Neuronal stem cell (in vitro differentiated cells): ENCODE measurements at regions not wholly inside any gene's neighbourhood (a gene's known extent, or its start where the extent isn't known, plus 50 kb on each side); places are given as distances from the start of the nearest gene placed in this dataset.

Experiments
- DNase-seq: peaks from one replicate; pipeline ENCODE4 v3.0.0-alpha.2; 2013; ENCODE audit warnings: low spot score
- H2AFZ ChIP-seq: one replicate; pipeline ENCODE4 v1.6.1; 2013; ENCODE audit warnings: mild to moderate bottlenecking, low read length, inconsistent platforms
- H2AK5ac ChIP-seq: 2 replicates; pipeline ENCODE4 v1.6.1; 2013; ENCODE audit warnings: low read depth, mild to moderate bottlenecking, inconsistent platforms, low read length, moderate library complexity, mixed read lengths
- H2BK120ac ChIP-seq: 2 replicates; pipeline ENCODE4 v1.6.1; 2013; ENCODE audit warnings: low read depth, mild to moderate bottlenecking, inconsistent platforms, low read length, moderate library complexity, mixed read lengths
- H2BK12ac ChIP-seq: one replicate; pipeline ENCODE4 v1.6.1; 2013; ENCODE audit warnings: low read length, inconsistent platforms
- H2BK15ac ChIP-seq: 2 replicates; pipeline ENCODE4 v1.6.1; 2013; ENCODE audit warnings: mild to moderate bottlenecking, low read length, inconsistent platforms, mixed read lengths
- H2BK5ac ChIP-seq: one replicate; pipeline ENCODE4 v1.6.1; 2013; ENCODE audit warnings: inconsistent platforms, mild to moderate bottlenecking, low read length, moderate library complexity
- H3K14ac ChIP-seq: one replicate; pipeline ENCODE4 v1.6.1; 2013; ENCODE audit warnings: low read length, inconsistent platforms
- H3K18ac ChIP-seq: 2 replicates; pipeline ENCODE4 v1.6.1; 2013; ENCODE audit warnings: low read length, inconsistent platforms
- H3K23ac ChIP-seq: 2 replicates; pipeline ENCODE4 v1.6.1; 2013; ENCODE audit warnings: low read depth, mild to moderate bottlenecking, mixed read lengths, low read length, inconsistent platforms; ENCODE audit not compliant: poor library complexity
- H3K27ac ChIP-seq: replicated peaks from 3 replicates; pipeline ENCODE4 v1.5.1; 2013; ENCODE audit warnings: low read length, inconsistent platforms
- H3K27me3 ChIP-seq, 3 experiments: 2 replicates each; pipeline ENCODE4 v1.6.1; 2013; ENCODE audit warnings: low read length in 3 of 3, mild to moderate bottlenecking in 2 of 3, inconsistent platforms in 1 of 3, low read depth in 1 of 3, mixed read lengths in 1 of 3, moderate library complexity in 1 of 3; ENCODE audit not compliant: control insufficient read depth in 3 of 3, insufficient read depth in 3 of 3
- H3K36me3 ChIP-seq, 2 donors: replicated peaks in 1 of 2; 2 replicates each; pipeline ENCODE4 v1.6.1; 2013; ENCODE audit warnings: low read length in 2 of 2; ENCODE audit not compliant: control insufficient read depth in 2 of 2, insufficient read depth in 2 of 2
- H3K4ac ChIP-seq: 2 replicates; pipeline ENCODE4 v1.6.1; 2013; ENCODE audit warnings: inconsistent platforms, mild to moderate bottlenecking, low read length, moderate library complexity
- H3K4me1 ChIP-seq, 2 donors: 1 replicate in 1 of 2; 2 replicates in 1 of 2; pipeline ENCODE4 v1.6.1; 2013; ENCODE audit warnings: low read length in 2 of 2, low read depth in 1 of 2; ENCODE audit not compliant: control insufficient read depth in 2 of 2, insufficient read depth in 1 of 2
- H3K4me2 ChIP-seq: one replicate; pipeline ENCODE4 v1.6.1; 2013; ENCODE audit warnings: mild to moderate bottlenecking, low read length, inconsistent platforms; ENCODE audit not compliant: insufficient read depth, poor library complexity, severe bottlenecking
- H3K4me3 ChIP-seq, 2 donors: 2 replicates each; pipeline ENCODE4 v1.5.1; 2013; ENCODE audit warnings: low read length in 2 of 2, mild to moderate bottlenecking in 2 of 2, inconsistent platforms in 1 of 2, moderate library complexity in 1 of 2
- H3K79me1 ChIP-seq: one replicate; pipeline ENCODE4 v1.6.1; 2013; ENCODE audit warnings: low read depth, mild to moderate bottlenecking, inconsistent platforms, low read length, moderate library complexity
- H3K9ac ChIP-seq: one replicate; pipeline ENCODE4 v1.6.1; 2013; ENCODE audit warnings: mild to moderate bottlenecking, low read depth, low read length, inconsistent platforms; ENCODE audit not compliant: poor library complexity
- H3K9me3 ChIP-seq, 2 donors: replicated peaks in 1 of 2; 2 replicates each; pipeline versions ENCODE3 to v1.6.1; 2013; ENCODE audit warnings: low read length in 2 of 2, mild to moderate bottlenecking in 2 of 2, inconsistent platforms in 1 of 2, low read depth in 1 of 2, mixed read lengths in 1 of 2, moderate library complexity in 1 of 2; ENCODE audit not compliant: control insufficient read depth in 2 of 2, insufficient read depth in 1 of 2
- H4K8ac ChIP-seq: one replicate; pipeline ENCODE4 v1.6.1; 2013; ENCODE audit warnings: low read depth, mild to moderate bottlenecking, inconsistent platforms, low read length, moderate library complexity
- H4K91ac ChIP-seq: one replicate; pipeline ENCODE4 v1.6.1; 2013; ENCODE audit warnings: low read length, low read depth, mild to moderate bottlenecking, inconsistent platforms; ENCODE audit not compliant: poor library complexity
- WGBS, 2 donors: extraction: QIAGEN DNeasy Blood & Tissue Kit; methylation state at CpG; one replicate each; pipeline ENCODE4 v1.1.7; 2013; ENCODE audit warnings: missing lambda C conversion rate in 2 of 2, mixed read lengths in 1 of 2; ENCODE audit not compliant: insufficient read length in 2 of 2, insufficient replicate concordance in 1 of 2; ENCODE audit errors: extremely low coverage in 2 of 2; 5-methylcytosine and 5-hydroxymethylcytosine counted together

DNA sequence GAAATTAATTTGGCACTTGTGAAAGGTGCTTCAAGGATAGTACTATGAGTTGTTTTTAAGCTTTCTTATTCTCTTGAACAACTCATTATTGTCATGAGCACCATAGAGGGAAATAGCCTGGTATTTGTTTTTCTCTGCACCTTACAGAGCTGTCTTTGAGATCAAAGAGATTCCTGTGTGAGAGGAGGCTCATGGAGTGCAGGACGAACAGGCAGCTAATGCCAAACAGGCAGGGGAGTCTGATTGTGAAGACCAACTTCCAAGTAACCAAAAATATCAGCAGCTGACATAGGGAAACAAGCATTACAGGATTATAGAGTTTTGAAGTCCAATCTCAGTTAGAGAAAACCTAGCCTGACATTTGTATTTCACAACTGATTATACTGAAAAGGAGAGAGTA, 110.6 kb upstream of the TENT5A start:
- WGBS, 2 donors = no CpG with 5 or more reads among the region's 1 CpG
- Histone ChIP-seq H2AFZ (no peak overlapping the region), H3K4ac (no peak overlapping the region), H3K9ac (no peak overlapping the region), H3K4me3 (no peak overlapping the region), H2BK12ac (no peak overlapping the region), H3K4me2 (no peak overlapping the region), H3K14ac (no peak overlapping the region), H3K9me3 (no peaks in the 10 kb centered on the region), H3K36me3 (no peaks in the 10 kb centered on the region), H3K4me1 (peaks cover 0 to 2% of the 10 kb centered on the region in 2 donors), H3K79me1 (no peaks in the 10 kb centered on the region), H4K91ac (no peak overlapping the region), H2AK5ac (no peak overlapping the region), H2BK5ac (no peak overlapping the region), H3K27me3 (no peaks in the 10 kb centered on the region), H3K18ac (no peak overlapping the region), H3K27ac (no peak overlapping the region), H2BK15ac (no peak overlapping the region), H3K23ac (no peak overlapping the region), H2BK120ac (no peak overlapping the region), H4K8ac (no peak overlapping the region)
- peak; percentile 6 for DNase-seq

DNA sequence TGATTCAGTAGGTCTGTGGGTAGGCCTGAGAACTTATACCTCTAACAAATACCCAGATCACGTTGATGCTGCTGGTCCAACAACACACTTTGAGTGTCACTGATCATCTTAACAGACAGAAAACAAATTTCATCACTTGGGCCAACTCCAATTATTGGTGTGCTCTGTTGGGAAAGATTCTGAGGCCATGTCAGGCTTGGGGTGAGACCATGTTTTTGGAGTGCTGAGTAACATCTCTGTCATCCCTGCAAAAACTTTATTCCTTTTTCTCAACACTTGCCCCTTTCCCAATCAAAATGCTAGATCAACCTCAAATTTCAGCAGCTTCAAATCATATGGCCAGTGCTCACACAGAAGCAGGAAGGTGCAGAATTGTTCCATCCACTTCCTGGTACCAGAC, 108.8 kb upstream of the TENT5A start:
- no peak overlapping the region for H3K18ac ChIP-seq
- no peak overlapping the region for H2BK120ac ChIP-seq

DNA sequence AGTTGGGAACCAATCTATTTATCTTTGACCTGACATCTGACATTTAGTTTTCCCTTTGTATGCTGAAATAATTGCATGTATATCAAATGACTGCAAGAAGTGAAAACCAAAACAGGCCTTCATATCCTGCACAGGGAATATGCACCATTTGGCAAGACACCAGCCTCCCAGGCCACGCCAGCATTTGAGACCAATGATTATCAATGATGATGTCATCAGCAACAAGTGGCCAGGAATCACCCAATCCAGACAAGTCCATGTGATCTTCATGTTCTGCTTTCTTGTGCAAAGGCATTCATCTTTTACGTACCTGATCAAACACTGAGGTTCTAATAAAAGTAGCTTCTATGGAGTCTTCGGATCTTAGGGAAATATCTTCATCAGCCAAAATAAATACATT, 107.4 kb upstream of the TENT5A start:
- Histone ChIP-seq H3K18ac (no peak overlapping the region), H2AFZ (no peak overlapping the region), H3K79me1 (no peaks in the 10 kb centered on the region), H4K8ac (no peak overlapping the region), H4K91ac (no peak overlapping the region), H3K9ac (no peak overlapping the region), H3K27me3 (no peaks in the 10 kb centered on the region), H3K36me3 (no peaks in the 10 kb centered on the region), H3K27ac (no peak overlapping the region), H2BK15ac (no peak overlapping the region), H3K14ac (no peak overlapping the region), H2BK120ac (no peak overlapping the region), H3K4me1 (no peaks in the 10 kb centered on the region), H2BK5ac (no peak overlapping the region), H2BK12ac (no peak overlapping the region), H3K23ac (no peak overlapping the region), H3K4me3 (no peak overlapping the region), H3K4ac (no peak overlapping the region), H2AK5ac (no peak overlapping the region), H3K4me2 (no peak overlapping the region), H3K9me3 (no peaks in the 10 kb centered on the region)
- no CpG with 5 or more reads among the region's 3 CpGs for WGBS, 2 donors
- no peak for DNase-seq

More for the DNA sequence above, 108.8 kb upstream of the TENT5A start:
- Histone ChIP-seq H2AFZ (no peak overlapping the region), H2AK5ac (no peak overlapping the region), H2BK15ac (no peak overlapping the region), H3K27ac (no peak overlapping the region), H3K4me3 (no peak overlapping the region), H3K36me3 (no peaks in the 10 kb centered on the region), H2BK12ac (no peak overlapping the region), H3K79me1 (no peaks in the 10 kb centered on the region), H3K27me3 (no peaks in the 10 kb centered on the region), H2BK5ac (no peak overlapping the region), H3K14ac (no peak overlapping the region), H3K4me2 (no peak overlapping the region), H3K9me3 (no peaks in the 10 kb centered on the region), H3K23ac (no peak overlapping the region), H4K8ac (no peak overlapping the region), H4K91ac (no peak overlapping the region), H3K4ac (no peak overlapping the region), H3K9ac (no peak overlapping the region), H3K4me1 (peaks cover 0 to 2% of the 10 kb centered on the region in 2 donors)
- DNase-seq = no peak
- WGBS, 2 donors = no CpG with 5 or more reads among the region's 1 CpG

DNA sequence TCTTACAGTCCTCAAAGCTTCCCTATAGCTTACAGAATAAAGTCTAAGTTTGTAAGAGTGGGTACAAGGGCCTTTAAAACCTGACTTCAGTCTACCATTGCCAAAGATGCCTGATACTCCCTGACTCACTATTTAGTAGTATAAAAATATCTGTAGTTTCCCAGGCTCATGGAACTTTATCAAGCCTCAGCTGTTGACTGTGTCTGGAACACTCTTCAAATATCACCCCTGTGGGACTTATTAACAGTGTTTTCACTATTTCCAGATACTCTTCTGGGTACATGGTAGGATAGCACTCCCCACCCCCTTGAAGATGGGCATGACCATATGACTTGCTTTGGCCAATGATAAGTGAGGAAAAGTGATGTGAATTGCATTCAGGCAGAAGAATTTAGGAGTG, 105.3 kb upstream of the TENT5A start:
- Histone ChIP-seq H3K27me3 (no peaks in the 10 kb centered on the region), H4K8ac (no peak overlapping the region), H3K27ac (no peak overlapping the region), H3K36me3 (no peaks in the 10 kb centered on the region), H2BK5ac (no peak overlapping the region), H2AK5ac (no peak overlapping the region), H3K4me2 (no peak overlapping the region), H2BK12ac (no peak overlapping the region), H4K91ac (no peak overlapping the region), H3K18ac (no peak overlapping the region), H3K23ac (no peak overlapping the region), H3K9ac (no peak overlapping the region), H2BK120ac (no peak overlapping the region), H3K9me3 (no peaks in the 10 kb centered on the region), H3K4me1 (no peaks in the 10 kb centered on the region), H3K4ac (no peak overlapping the region), H3K79me1 (no peaks in the 10 kb centered on the region), H2AFZ (no peak overlapping the region), H3K14ac (no peak overlapping the region), H3K4me3 (no peak overlapping the region), H2BK15ac (no peak overlapping the region)
- DNase-seq = no peak
